GM18519 (cell line): ENCODE measurements at regions not wholly inside any gene's neighbourhood (a gene's known extent, or its start where the extent isn't known, plus 50 kb on each side); places are given as distances from the start of the nearest gene placed in this dataset.

ENCODE experiments used
- ATAC-seq: cut with Tn5 transposase; IDR thresholded peaks from one replicate; pipeline ENCODE4 v1.9.1; 2021; ENCODE audit warnings: mild to moderate bottlenecking, moderate library complexity; ENCODE audit not compliant: unreplicated experiment, low FRiP score

- ATAC-seq: no peak
These were observed 63.8 kb upstream of the FZD10 start for GRCh38 chr12:130098301-130099005.

DNA sequence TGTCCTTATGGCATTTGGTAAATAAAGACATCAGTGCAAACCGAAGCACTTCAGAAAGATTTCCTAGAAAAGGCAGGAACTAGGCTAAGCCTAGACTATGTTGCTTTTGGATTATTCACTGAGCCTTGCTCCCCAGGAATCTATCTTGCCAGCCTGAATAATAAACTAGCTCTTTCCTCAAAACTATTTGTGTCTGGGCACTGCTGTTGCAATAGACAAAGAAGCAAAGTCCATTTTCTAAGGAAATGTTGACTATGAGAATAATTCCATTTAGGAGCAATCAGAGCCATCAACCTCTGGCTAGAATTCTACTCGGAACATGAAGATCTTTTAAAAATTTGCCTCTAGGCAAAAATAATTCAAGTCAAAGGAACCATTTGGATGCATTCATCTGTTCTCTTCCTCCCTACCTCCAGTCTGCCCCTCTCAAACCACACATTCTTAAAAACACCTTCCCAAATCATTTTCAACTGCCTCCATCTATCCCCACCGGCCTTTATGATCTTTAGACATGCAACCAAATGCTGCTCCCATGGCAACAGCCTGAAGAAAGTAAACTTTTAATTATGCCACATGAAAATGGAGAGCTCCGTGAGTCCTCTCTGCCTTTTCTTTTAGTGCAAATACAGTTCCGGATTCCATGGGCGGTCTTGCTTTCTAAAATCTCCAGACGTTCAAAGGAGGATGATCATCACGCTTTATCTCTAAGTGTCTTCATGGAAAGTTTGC is 61.5 kb upstream of the FZD10 start:
- ATAC-seq: no peak

DNA sequence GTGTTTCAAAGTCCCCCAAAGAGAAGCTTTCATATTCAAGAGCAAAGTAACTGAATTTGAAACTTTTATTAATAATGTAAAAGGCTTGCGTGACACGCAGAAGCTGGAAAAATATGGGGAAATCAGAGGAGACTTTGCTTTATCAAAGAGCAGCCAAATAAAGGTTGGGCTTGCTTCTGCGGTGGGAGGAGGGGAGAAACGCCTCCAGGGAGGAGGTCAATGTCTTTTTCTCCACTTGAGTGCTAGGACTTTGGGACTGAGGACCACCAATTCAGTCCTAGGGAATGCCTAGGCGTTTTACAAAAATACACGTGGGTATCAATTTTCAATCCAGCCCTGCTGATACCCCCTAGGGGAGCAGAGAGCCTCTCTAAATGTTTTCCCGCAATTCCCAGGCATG is 60.9 kb upstream of the FZD10 start:
- no peak for ATAC-seq

DNA sequence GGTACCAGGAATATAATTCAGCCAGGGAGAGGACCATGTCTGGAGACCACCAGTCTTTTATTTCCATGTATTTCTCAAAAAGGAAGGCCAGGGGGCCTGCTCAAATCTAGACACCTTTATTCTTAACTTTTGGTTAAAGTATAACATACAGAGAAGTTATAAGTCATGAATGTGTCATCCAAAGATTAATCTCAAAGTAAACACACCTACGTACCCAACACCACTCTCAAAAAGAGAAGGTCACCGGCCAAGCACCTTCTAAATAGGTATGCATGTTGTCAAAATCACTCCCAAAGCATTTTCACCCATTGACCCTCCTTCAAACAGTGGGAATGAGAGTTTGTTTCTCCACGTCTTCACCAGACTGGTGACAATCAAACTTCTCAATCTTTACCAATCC is 60.0 kb upstream of the FZD10 start:
- ATAC-seq: no peak

DNA sequence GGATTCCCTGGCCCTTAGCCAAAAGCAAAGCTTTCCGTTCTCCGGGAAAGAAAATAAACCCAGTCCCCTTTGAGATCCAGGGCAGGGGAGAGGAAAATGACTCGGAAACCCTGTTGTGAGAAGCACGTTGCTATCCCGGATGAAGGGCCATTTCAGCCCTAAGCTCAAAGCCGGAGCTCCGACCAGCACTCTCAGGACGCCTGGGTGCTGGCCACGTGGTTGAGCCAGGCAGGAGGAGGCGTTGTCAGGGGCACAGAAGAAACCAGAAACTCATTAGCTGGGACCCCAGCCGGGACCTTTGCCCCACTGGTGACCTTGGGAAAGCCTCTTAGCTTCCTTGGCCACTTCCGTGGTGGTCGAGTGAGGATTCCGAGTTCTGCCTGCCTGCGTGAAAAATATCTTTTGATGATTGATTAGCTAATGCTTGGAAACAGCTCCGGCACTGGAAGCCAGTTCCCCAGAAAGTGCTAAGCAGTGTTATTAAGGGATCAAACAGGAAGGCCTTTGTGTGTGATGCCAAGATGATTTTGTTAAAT is 57.6 kb upstream of the FZD10 start:
- ATAC-seq: no peak

DNA sequence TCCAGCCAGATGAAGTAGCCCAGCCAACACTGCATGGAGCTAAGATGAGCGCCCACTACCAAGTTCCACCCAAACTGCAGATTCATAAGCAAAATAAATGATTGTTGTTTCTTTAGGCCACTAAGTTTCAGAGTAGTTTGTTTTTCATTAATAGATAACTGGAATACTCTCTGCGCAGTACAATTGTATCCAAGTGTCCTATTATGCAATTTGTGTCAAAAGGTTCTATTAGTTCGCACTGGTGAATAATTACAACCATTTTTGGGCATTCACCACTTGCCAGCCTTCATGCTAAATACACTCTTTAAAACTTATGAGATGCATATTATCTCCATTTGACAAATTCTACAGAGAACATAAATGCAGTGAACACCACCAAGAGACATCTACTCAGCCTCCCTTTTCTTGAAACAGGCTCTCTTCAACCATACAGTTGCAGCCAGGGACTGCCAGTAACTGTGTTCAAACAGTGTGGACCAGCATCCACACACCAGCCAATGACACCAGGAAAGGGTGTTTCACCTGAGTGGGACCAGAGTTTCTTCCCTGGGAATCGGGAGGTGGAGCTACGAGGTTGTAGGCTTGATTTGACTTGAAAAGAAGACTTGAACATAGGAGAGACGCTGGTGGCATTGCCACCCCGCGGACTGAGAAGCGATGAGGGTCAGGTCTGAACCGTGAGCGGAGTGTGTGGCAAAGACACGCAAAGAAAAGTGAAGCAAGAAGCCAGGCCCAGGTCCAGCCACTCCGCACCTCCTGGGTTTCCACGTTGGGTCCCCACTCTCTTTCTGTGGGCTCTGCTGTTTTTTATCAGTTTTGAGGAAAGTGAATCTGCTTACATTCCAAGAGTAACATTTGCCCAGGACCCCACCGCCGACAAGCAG is 53.0 kb upstream of the FZD10 start:
- ATAC-seq: no peak

GRCh38 chr12:130110914-130111313 is 51.4 kb upstream of the FZD10 start:
- no peak for ATAC-seq

GRCh38 chr12:130111965-130112496 is 50.2 kb upstream of the FZD10 start:
- no peak for ATAC-seq
